Panc1 (cell line): ENCODE measurements at regions not wholly inside any gene's neighbourhood (a gene's known extent, or its start where the extent isn't known, plus 50 kb on each side); places are given as distances from the start of the nearest gene placed in this dataset.

ENCODE experiments used
- ATAC-seq: fragments of 200-7000 bp; cut with Tn5 transposase; 2 replicates; pipeline ENCODE4 v1.9.1; 2020; ENCODE audit warnings: mild to moderate bottlenecking, moderate library complexity
- BruUV-seq: library from RNA; stranded (reverse); fragments of 400-500 nt; replicated peaks from 2 replicates; lab custom pipeline; 2021; lab: Mats Ljungman, UMichigan
- CTCF ChIA-PET: fragments of 300-600 bp; sonication (Branson Sonifier 250); formaldehyde crosslinking; loops from one replicate; lab custom pipeline; 2022; ENCODE audit warnings: antibody characterized with exemption; lab: Charles Lee
- POLR2A ChIA-PET: fragments of 300-600 bp; sonication (Branson Sonifier 250); formaldehyde crosslinking; loops from one replicate; lab custom pipeline; 2022; ENCODE audit warnings: antibody characterized with exemption; lab: Charles Lee
- DNase-seq: peaks from one replicate; pipeline ENCODE4 v3.0.0-alpha.2; 2010; ENCODE audit warnings: low read depth, low spot score
- H3K27ac ChIP-seq: 2 replicates; pipeline ENCODE4 v1.5.1; 2011; ENCODE audit warnings: mild to moderate bottlenecking, low read length, inconsistent platforms
- H3K27me3 ChIP-seq: fragments of 200-500 bp; sonication (Bioruptor generic); 2 replicates; pipeline ENCODE4 v1.6.0; 2014; ENCODE audit warnings: low read length, inconsistent platforms; ENCODE audit not compliant: control insufficient read depth, insufficient read depth
- H3K36me3 ChIP-seq: fragments of 200-500 bp; sonication (Bioruptor generic); 2 replicates; pipeline ENCODE4 v1.5.1; 2014; ENCODE audit warnings: inconsistent platforms, mild to moderate bottlenecking, low read length, moderate library complexity; ENCODE audit not compliant: control insufficient read depth, insufficient read depth
- H3K4me1 ChIP-seq: 2 replicates; pipeline ENCODE4 v1.5.1; 2011; ENCODE audit warnings: inconsistent platforms, mild to moderate bottlenecking, low read length, moderate library complexity; ENCODE audit not compliant: control insufficient read depth, insufficient read depth
- H3K4me3 ChIP-seq, 2 experiments: 2 replicates each; pipeline ENCODE4 v1.5.1; 2011 to 2012; ENCODE audit warnings: low read depth in 2 of 2, low read length in 2 of 2, mild to moderate bottlenecking in 2 of 2, inconsistent platforms in 1 of 2, moderate library complexity in 1 of 2
- H3K9me3 ChIP-seq: fragments of 200-500 bp; sonication (Bioruptor generic); 2 replicates; pipeline ENCODE4 v1.5.1; 2014; ENCODE audit warnings: low read depth, mild to moderate bottlenecking, inconsistent platforms, low read length, moderate library complexity; ENCODE audit not compliant: control insufficient read depth, insufficient read depth
- CTCF ChIP-seq: fragments of 450-650 bp; IDR thresholded peaks from 2 replicates; pipeline ENCODE4 v1.5.1; 2017; ENCODE audit warnings: mild to moderate bottlenecking
- POLR2AphosphoS5 ChIP-seq: IDR thresholded peaks from 2 replicates; pipeline ENCODE4 v1.6.1; 2012; ENCODE audit warnings: mild to moderate bottlenecking, low read depth, low read length, moderate library complexity
- REST ChIP-seq, 2 experiments: IDR thresholded peaks; 2 replicates each; pipeline ENCODE4 v1.6.1; 2011 to 2012; ENCODE audit warnings: low read depth in 2 of 2, control low read depth in 1 of 2, low read length in 1 of 2, mild to moderate bottlenecking in 1 of 2, moderate library complexity in 1 of 2; ENCODE audit not compliant: insufficient read depth in 1 of 2
- SIN3A ChIP-seq: IDR thresholded peaks from 2 replicates; pipeline ENCODE4 v1.6.1; 2012; ENCODE audit warnings: low read depth, mild to moderate bottlenecking, low read length, moderate library complexity, borderline replicate concordance; ENCODE audit not compliant: insufficient read depth
- TCF7L2 ChIP-seq: IDR thresholded peaks from 2 replicates; pipeline ENCODE4 v1.6.1; 2011; ENCODE audit warnings: mild to moderate bottlenecking, low read depth, low read length, inconsistent platforms
- in situ Hi-C: cut with HindIII; loops from 2 replicates; pipeline ENCODE4 v1.10.0; 2016; ENCODE audit warnings: low sequenced_read_pairs, low pct_unique_long_range_greater_than_20kb
- intact Hi-C: fragments of 100-400 bp; cut with micrococcal nuclease; formaldehyde crosslinking; loops from one replicate; pipeline ENCODE4 v1.10.0; 2022; ENCODE audit not compliant: unreplicated experiment

GRCh38 chr3:177551431-177551836 is 354.2 kb upstream of the TBL1XR1 start:
- Histone ChIP-seq H3K4me1 (no peaks in the 10 kb centered on the region), H3K4me3 (no peak overlapping the region), H3K27ac (peak overlapping the region; percentile 26; the same call in 1 of the 2 replicates), H3K9me3 (no peaks in the 10 kb centered on the region), H3K27me3 (no peaks in the 10 kb centered on the region), H3K36me3 (no peaks in the 10 kb centered on the region)
- ChIA-PET CTCF (no interaction called here), POLR2A (no interaction called here)
- no TSS peak for BruUV-seq
- TF ChIP-seq SIN3A (no peak), CTCF (peak; percentile 12; the same call in 1 of the 2 replicates)
- intact Hi-C loops = no loop called here
- in situ Hi-C loops = no loop called here
- no peak for ATAC-seq
- DNase-seq = no peak

- CTCF ChIA-PET = no interaction called here
- no peaks in the 10 kb centered on the region for H3K4me1 ChIP-seq
- in situ Hi-C loops (no loop called here), intact Hi-C loops (no loop called here)
- TF ChIP-seq CTCF (no peak), POLR2AphosphoS5 (no peak), TCF7L2 (no peak), REST (IDR thresholded peaks at IDR 0.05; ENCODE audit: insufficient read depth in 1 of 2, low read depth in 2 of 2, low read length in 1 of 2) (no peak), SIN3A (no peak)
- H3K9me3 ChIP-seq = no peaks in the 10 kb centered on the region
- POLR2A ChIA-PET = no interaction called here
- peak overlapping the region; percentile 26; the same call in 1 of the 2 replicates for H3K27ac ChIP-seq
- DNase-seq = no peak
- no peaks in the 10 kb centered on the region for H3K36me3 ChIP-seq
- no peaks in the 10 kb centered on the region for H3K27me3 ChIP-seq
- H3K4me3 ChIP-seq = no peak overlapping the region
- ATAC-seq = no peak
- BruUV-seq = no TSS peak
Observed at GRCh38 chr3:177552051-177552450, 354.8 kb upstream of the TBL1XR1 start.
